ENCODE measurements at regions not wholly inside any gene's neighbourhood (a gene's known extent, or its start where the extent isn't known, plus 50 kb on each side); places are given as distances from the start of the nearest gene placed in this dataset.

DNA sequence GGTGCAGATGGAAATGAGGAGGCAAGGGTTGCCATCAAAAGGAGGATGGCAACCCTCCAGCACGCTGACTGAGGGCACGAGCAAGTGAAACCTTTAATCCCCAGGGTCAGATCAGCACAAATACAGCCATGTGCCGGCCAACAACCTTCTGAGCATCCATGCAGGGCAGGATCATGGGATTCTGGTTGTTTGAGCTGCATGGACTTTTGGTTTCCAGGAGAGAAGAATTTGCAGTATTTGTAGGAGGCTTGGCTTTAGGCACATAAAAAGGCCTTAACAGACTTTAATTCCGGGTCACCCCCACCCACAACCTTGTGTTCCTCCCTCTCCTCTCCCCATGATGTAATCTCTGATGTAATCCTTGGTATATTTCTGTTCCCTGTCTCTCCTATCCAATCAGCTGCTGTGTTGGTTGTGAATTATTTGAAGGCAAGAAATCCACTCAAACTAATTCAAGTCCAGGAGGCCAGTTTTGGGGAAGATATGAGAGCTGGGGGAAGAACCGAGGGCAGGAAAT lies 254.3 kb downstream of the SHQ1 start:
- no peak for DNase-seq (ENCODE audit: low read depth in 2 of 2)

DNA sequence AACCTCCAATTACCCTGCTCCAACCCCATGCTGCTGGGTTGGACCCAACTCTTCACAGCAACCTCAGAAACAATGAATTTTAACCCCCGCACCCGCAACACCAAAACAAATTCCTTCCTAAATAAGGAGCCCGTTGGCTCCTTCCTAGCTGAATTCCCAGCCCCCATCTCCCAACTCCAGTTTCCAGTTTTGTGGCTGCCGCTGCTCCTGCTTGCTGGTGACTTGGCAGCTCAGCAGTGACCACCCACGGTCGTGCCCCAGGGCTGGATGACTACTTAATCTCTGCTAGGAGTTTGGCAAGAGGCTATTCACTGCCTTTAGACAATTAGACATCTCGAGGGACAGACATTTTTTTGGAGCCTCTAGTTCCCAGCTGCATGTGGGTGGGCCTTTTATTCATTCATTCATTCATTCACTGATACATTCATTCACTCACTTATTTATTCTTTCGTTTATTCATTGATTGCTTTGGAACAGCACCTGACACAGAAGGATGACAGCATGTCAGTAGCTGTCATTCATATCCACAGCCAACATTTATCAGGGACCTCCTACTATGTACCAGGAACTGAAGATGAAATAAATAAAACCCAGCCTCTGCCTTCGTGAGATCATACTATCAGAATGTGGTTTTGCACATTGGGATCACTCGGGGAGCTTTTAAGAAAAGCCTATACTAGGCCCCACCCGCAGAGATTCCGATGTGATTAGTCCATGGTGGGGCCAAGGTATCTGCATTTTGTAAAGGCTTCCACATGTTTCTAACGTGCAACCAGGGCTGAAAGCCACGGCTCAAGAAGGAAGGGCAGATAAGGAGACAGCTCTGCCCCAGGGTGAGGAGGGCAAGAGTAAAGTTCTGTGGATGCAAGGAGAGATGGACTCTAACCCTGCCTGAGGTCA lies 256.5 kb downstream of the SHQ1 start:
- DNase-seq (ENCODE audit: low read depth in 2 of 2), result no peak

DNA sequence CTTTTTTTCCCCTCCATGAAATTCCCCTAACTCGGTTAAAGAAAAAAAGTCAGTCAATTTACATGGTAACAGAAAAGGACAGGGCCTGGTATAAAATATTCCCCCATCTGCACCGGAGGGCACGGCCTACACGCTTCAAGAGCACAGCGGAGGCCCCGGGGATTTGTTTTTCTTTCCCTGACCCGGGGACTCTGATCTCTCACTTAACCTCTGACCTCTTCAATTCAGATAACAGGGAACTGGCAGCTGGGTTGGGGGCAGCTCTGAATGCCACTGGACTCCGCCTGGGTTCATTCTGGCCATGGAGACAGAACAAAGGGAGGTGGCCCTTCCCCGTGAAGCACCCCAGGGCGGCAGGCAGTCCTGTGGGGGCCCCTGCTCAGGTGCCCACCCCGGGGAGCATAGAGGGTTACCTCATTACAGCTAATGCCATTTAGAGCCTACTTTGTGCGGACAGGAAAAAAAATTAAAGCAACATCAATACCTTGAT lies 257.5 kb downstream of the SHQ1 start:
- DNase-seq (ENCODE audit: low read depth in 2 of 2), result no peak

DNA sequence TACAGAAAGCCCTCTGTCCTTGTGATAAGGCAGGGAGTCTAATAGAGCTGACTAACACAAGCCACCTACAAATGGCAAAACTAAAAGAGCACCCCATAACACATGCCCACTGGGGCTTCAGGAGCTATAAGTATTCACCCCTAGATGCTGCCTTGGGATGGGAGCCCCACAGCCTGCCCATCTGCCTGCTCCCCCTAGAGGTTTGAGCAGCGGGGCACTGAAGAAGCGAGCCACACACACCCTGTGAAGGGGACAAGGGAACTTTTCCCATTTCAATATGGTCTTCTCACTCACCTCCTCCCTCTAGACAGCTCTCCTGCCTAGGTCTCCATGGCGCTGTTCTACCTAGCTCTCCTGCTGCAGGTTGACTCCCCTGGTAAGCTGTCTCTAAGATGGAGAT lies 261.0 kb downstream of the SHQ1 start:
- no peak for DNase-seq (ENCODE audit: low read depth in 2 of 2)

DNA sequence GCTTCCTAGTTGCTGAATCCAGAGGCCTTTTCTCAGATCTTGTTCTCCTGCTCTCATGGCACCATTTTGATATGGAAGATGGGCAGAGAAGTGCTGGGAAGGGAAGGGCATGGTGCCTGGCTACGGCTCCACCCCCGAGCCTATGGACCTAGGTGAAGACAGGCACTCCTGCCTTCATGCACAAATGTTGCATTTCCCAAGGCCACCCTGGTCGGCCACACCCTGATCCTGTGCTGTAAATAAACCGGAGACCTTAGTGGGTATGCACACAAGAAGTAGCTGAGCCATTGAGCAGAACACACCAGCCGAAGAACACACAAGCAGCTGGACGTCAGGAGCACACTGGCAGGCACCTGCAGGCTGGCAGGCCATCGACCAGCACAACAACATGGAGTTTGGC lies 261.6 kb downstream of the SHQ1 start:
- no peak for DNase-seq (ENCODE audit: low read depth in 2 of 2)

DNA sequence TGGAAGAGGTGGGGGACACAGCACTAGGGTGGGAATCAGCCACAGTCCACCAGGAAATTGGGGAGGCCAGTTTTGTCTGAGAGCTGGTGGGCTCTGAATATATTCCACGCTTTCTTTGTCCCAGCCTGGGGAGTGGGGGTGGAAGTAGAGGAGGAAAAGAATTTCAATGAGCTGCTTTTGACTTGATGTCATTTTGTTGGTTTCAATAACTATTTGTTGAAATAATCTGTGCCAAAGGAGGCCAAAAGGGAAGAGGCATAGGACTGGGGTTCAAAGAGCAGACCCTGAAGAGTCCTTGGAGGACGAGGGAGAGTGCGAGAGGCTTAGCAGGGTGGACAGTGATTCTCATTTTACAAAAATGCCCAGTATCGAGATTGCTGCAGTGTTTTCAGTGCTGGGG lies 262.3 kb downstream of the SHQ1 start:
- DNase-seq (ENCODE audit: low read depth in 2 of 2), result no peak

DNA sequence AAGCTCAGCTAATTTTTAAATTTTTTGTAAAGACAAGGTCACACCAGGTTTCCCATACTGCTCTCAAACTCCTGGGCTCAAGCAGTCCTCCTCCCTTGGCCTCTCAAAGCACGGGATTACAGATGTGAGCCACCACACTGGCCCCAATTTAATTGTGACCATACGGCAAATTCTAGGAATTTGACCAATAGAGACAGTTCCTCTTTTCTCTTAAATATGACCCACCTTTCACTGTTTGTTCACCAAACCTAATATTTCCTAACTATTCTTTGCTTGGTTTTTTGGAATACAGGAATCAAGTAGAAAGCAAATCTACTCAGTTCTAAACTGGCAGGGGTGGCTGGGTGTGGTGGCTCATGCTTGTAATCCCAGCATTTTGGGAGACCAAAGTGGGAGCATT lies 264.0 kb downstream of the SHQ1 start:
- no peak for DNase-seq (ENCODE audit: low read depth in 2 of 2)

DNA sequence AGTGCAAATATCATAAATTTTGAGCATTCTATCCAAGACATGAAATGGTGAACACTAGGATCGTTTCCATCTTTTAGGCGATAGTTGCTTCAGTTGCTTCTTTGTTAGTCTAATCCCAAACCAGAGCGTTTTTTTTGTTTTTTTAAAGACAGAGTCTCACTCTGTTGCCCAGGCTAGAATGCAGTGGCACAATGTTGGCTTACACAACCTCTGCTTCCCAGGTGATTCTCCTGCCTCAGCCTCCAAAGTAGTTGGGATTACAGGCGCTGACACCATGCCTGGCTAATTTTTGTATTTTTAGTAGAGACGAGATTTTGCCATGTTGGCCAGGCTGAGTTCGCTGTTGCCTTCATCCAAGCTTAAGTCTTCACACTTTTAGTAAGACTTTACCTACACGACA lies 265.3 kb downstream of the SHQ1 start:
- DNase-seq (ENCODE audit: low read depth in 2 of 2), result no peak

DNA sequence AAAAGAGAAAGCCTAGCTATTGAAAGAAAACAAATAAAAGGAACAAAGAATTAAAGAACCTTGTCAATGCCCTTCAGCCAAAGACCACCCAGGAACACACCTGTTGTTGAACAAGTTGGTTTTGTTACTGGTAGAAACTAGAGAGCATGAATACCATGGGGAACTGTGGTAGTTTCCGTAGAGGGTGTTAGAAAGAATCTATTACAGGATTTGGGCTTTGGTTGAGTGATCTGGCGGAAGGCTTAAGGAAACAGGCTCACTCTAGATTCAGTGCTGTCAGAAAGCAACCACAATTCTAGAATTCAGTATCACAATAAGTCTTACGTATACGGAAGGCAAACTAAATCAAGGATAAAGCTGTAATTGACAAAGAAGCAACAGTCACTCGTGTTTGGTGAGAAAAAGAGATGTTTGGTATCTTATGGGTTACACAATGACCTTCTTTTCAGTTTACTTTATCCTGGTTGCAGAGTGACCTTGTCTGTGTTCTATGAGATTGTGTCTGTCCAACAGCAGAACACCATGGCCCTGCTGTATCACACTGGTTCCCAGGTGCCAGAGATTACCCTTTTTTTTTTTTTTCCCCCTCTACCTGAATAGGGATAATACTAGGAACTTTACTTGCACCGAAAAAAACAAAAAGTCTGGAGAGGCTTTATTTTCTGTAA lies 265.9 kb downstream of the SHQ1 start:
- DNase-seq (ENCODE audit: low read depth in 2 of 2), result no peak

DNA sequence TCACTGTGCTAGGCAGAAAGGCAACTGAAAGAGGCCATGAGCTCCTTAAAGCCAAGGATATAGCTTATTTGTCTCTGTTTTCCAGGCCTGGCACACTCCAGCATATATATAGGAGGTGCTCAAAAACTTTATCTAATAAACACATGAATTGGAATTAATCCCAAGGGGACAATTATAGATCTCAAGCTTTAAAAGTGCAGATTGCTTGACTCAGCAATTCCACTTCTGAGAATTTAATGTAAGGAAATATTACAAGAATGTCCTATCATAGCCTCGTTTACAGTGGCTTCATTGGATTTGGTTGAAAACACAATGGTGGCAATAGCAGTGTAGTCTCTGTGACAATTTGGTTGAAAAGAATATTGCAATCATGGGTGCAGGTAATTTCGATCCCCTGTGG lies 267.3 kb downstream of the SHQ1 start:
- no peak for DNase-seq (ENCODE audit: low read depth in 2 of 2)

DNA sequence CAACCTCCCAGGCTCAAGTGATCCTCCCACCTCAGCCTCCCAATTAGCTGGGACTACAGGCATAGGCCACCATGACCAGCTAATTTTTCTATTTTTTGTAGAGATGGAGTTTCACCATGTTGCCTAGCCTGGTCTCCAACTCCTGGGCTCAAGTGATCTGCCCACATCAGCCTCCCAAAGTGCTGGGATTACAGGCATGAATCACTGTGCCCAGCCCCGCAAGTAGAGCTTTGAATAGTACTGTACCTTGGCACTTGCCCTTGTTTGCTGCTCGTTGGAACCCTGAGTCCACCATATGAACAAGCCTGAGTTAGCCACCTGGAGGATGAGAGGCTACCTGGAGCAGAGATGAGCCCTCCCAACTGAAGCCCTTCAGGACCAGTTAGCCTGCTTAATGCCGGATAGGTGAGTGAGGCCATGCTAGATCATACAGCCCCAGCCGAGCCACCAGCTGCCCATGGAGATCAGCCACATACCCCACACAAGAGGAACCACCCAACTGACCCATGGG lies 267.9 kb downstream of the SHQ1 start:
- DNase-seq (ENCODE audit: low read depth in 2 of 2), result no peak

DNA sequence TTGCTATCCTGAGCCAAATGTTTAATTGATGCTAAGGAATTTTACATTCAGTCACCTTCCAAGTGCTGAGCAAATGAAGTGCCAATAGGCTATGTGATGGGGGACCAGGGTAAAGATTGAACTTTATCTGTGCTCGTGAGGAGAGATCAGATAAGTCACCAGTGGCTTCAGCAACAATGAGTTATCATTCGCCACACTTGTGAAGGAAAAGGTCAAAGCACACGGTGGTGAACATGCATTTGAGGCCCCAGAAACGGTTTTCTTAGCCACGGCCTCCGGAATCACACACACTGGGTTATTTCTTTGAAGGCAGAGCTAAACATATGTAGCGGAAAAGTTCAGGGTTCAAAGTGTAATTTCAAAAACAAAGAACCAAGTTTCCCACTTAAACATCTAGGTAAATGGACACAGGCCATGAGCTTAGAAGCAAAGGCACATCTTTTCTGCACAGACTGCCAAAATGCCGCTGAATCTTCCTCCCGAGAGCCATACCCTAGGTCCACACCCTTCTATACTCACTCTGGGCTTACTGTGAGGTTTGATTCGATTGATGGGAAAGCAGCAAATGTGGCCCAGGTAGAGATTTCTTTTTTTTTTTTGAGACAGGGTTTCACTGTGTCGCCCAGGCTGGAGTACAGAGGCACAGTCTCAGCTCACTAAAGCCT lies 268.5 kb downstream of the SHQ1 start:
- DNase-seq (ENCODE audit: low read depth in 2 of 2), result no peak

DNA sequence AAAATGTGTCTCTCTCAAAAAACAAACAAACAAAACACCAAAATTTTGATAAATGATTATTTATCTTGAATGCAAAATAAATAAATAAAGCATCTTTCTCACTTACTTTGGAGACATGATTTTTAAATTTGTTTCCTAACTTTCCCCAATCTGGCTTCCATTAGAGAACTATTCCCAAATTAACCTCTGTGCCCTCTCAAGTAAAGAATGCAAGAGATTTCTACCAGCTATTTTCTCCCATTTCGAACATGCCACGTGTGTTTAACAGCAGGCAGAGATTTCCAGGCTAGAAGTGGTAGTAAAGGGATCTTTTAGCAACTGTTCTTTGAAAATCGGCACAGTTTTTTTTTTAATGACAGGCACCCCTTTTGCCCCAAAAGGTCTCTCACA lies 269.1 kb downstream of the SHQ1 start:
- DNase-seq (ENCODE audit: low read depth in 2 of 2), result no peak

DNA sequence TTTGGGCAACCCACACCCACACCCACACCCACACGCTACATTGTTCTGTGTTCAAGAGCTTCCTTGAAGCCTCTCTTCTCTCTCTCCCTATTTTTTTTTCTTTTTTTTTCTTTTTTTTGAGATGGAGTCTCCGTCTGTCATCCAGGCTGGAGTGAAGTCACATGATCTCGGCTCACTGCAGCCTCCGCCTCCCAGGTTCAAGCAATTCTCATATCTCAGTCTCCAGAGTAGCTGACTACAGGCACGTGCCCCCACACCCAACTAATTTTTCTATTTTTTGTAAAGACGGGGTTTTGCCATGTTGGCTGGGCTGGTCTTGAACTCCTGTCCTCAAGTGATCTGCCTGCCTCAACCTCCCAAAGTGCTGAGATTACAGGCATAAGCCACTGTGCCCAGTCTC lies 271.1 kb downstream of the SHQ1 start:
- DNase-seq (ENCODE audit: low read depth in 2 of 2), result no peak

DNA sequence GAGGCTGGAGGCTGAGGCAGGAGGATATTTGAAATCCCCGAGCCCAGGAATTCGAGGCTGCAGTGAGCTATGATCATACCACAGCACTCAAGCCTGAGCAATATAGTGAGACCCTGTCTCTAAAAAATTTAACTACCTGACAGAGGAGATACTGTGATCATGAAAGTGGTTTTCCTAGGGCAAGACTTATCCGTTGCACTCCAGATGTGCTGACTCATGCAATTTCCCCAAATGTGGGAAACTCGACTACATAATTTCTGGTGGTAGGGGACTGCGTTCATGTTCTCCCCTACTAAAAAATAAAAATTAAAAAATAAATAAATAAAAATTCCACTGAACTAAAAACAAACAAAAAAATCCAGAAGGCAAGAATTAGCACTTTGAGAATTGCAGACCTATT lies 271.7 kb downstream of the SHQ1 start:
- DNase-seq (ENCODE audit: low read depth in 2 of 2), result no peak

DNA sequence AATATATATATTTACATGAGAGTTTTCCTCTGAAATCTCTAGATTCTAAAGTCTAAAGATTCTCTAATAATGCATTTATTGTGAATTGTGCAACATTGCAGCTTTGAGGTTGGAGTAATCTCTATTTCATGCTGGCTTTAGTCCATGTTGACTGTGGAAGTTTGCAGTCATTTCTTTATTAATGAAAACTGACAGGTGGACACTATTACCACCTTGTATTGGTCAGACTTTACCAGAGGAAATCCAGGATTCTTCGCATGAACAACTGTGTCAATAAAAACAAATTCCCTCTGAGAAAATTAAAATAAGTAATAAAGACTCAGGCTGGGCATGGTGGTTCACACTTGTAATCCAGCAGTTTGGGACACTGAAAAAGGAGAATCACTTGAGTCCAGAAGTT lies 274.1 kb downstream of the SHQ1 start:
- DNase-seq (ENCODE audit: low read depth in 2 of 2), result no peak

DNA sequence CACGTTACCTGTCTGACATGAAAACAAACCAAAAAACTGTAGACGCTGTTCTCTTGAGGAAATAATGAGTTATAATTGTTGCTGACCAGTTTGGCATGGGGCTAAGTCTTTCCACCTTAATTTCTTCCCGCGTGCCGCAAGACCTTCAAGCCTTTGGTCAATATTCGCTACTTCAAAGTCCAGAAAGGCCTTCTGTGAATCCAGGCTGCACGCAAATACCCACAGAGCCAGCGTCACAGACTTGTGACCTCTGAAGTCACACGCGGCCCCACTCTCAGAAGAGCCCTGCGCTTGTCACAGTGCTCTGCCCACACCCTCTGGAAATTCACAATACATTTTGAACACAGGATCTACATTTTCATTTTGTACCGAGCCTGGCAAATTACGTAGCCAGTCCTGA lies 275.2 kb downstream of the SHQ1 start:
- DNase-seq (ENCODE audit: low read depth in 2 of 2), result no peak

DNA sequence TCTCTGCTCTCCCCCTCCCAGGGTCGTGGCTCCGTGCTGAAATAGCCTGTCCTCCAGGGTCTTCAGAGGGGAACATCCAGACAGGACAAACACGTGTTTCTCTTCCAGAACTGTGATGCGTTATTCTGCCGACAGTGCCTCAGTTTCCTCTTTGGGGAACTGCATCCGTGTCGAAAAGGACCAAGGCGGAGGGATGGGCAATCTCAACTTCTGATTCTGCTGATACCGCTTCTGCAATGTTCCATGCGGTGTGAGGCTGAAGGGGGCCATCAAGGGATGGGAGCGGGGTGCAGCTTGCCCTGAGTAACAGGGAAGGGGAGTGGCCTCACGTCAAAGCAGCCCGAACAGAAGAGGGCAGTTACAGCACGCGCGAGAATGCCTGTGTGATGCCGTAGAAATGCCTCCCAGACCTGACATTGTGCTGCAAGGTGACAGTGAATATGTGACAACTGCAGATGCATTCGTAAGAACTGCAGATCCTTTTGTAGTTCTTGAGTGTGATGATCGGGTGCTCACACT lies 275.7 kb downstream of the SHQ1 start:
- no peak for DNase-seq (ENCODE audit: low read depth in 2 of 2)

DNA sequence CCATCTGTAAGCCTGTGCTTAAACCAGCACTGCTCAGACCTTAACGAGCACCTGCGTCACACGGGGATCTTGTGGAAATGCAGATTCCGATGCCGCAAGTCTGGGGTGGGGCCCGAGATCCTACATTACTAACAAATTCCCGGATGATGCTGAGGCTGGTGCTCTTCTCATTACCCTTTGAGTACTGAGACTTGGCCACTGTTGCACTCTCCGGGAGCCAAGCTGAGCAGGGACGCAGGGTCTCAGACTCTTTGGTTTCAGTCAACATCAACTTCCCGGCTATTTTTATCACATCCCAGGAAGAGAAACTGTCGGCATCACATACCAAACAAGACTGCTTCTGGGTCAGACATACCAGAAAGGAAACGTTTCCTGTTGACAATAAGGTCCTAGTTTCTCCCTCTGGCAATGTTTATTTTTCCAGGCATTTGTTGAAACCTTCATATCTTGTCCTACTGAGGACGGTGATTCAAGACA lies 276.6 kb downstream of the SHQ1 start:
- DNase-seq (ENCODE audit: low read depth in 2 of 2), result no peak

DNA sequence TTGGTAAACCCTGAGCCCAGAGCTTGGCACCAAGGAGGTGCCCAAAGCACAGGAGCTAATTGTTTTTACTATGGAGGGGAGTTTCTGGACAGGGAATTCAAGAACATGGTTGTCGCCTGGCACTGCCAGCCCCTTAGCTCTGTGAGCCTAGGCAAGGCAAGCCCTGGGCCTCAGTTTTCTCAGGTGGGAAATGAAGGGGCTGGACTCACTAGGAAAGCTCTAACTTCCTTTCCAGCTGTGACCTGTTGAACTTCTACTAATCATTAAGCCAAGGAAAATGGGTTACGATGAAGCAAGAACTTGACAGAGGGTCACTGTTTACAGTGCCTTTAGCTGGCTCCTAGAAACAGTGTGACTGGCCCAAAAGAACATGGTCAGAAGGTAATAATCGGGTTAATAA lies 277.2 kb downstream of the SHQ1 start:
- DNase-seq (ENCODE audit: low read depth in 2 of 2), result no peak

DNA sequence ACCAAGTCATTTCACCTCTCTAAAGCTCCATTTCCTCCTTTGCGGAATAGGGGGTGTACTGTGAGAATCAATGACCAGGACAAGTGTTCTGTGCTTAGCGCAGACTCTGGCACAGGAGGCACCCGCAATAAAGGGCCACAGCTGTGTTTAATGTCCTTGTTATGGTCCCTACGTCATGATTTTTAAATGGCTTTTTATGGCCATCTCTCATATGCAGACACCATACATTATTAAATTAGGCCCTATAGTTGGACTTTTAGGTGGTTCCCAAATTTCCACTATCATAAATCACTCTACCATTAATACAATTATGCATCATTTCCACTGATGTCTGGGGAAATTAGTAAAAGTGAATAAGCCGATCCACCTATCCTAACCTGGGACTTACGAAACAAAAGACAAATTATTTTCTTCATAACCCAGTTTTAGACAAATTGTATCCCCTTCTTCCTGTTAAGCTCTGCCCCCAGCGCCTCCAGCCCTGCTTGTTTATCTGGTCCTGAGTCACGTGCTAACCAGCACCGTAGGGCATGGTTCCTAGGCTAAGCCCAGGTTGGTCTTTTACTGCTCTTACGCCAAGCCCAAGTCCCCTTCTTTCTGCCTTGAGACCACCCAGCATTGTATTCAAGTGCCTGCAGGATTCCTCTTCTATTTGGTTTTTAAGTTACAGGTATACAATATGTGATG lies 278.3 kb downstream of the SHQ1 start:
- DNase-seq (ENCODE audit: low read depth in 2 of 2), result no peak

Measured in stimulated activated CD4-positive, alpha-beta T cell treated with anti-CD3 and anti-CD28 coated beads, Interleukin-12 subunit alpha, Interleukin-12 subunit beta, amount 100 ng/mL, for 24 hours (primary cell).